ENCODE measurements at regions not wholly inside any gene's neighbourhood (a gene's known extent, or its start where the extent isn't known, plus 50 kb on each side); places are given as distances from the start of the nearest gene placed in this dataset.

- Histone ChIP-seq H3K27me3 (ENCODE audit: control insufficient read depth, insufficient read depth, low read length) (no peaks in the 10 kb centered on the region), H3K4me3 (ENCODE audit: low read length) (no peak overlapping the region), H3K9me3 (replicated peaks; ENCODE audit: control insufficient read depth, low read depth, low read length) (no peaks in the 10 kb centered on the region), H3K36me3 (ENCODE audit: control insufficient read depth, insufficient read depth, low read length) (no peaks in the 10 kb centered on the region), H3K27ac (ENCODE audit: low read length) (no peak overlapping the region), H3K4me1 (ENCODE audit: control insufficient read depth, insufficient read depth, low read length) (no peaks in the 10 kb centered on the region)
- 89% methylated on average over 1 of the region's 6 CpGs for WGBS (ENCODE audit: insufficient coverage)
- DNase-seq: no peak
Observed at GRCh38 chr19:32294871-32295438, 50.5 kb upstream of the ZNF507 start.

Measured in muscle of leg (tissue), 3 donors.